Neural crest cell (in vitro differentiated cells): ENCODE measurements at regions not wholly inside any gene's neighbourhood (a gene's known extent, or its start where the extent isn't known, plus 50 kb on each side); places are given as distances from the start of the nearest gene placed in this dataset.
"Not testable (repeated sequence)": the region's sequence is repeated elsewhere in the genome, so short reads cannot be mapped to it uniquely, and the experiment has no call there.

Experiments used
- DNase-seq: peaks from one replicate; pipeline ENCODE4 v3.0.0; 2021; ENCODE audit warnings: low read depth, mixed read lengths, low spot score
- H3K27ac Mint-ChIP-seq: one replicate; pipeline ENCODE4 v1.8.0; 2021; ENCODE audit warnings: mild to moderate bottlenecking, mixed read lengths; ENCODE audit not compliant: unreplicated experiment
- H3K27me3 Mint-ChIP-seq: 2 replicates; pipeline ENCODE4 v1.8.0; 2021; ENCODE audit warnings: low read depth, mild to moderate bottlenecking, mixed read lengths
- H3K36me3 Mint-ChIP-seq: 2 replicates; pipeline ENCODE4 v1.8.0; 2021; ENCODE audit warnings: low read depth, mild to moderate bottlenecking, mixed read lengths
- H3K4me1 Mint-ChIP-seq: 2 replicates; pipeline ENCODE4 v1.8.0; 2021; ENCODE audit warnings: mixed read lengths
- H3K4me3 Mint-ChIP-seq: one replicate; pipeline ENCODE4 v1.8.0; 2021; ENCODE audit warnings: mild to moderate bottlenecking, mixed read lengths
- H3K9me3 Mint-ChIP-seq: 2 replicates; pipeline ENCODE4 v1.8.0; 2021; ENCODE audit warnings: mixed read lengths
- TF ChIP-seq, protein P1 (sequence below): fragments of 200-600 bp; sonication (generic); conservative IDR thresholded peaks from 2 replicates; pipeline ENCODE4 v1.5.0; 2021; ENCODE audit warnings: antibody characterized with exemption, mild to moderate bottlenecking

DNA sequence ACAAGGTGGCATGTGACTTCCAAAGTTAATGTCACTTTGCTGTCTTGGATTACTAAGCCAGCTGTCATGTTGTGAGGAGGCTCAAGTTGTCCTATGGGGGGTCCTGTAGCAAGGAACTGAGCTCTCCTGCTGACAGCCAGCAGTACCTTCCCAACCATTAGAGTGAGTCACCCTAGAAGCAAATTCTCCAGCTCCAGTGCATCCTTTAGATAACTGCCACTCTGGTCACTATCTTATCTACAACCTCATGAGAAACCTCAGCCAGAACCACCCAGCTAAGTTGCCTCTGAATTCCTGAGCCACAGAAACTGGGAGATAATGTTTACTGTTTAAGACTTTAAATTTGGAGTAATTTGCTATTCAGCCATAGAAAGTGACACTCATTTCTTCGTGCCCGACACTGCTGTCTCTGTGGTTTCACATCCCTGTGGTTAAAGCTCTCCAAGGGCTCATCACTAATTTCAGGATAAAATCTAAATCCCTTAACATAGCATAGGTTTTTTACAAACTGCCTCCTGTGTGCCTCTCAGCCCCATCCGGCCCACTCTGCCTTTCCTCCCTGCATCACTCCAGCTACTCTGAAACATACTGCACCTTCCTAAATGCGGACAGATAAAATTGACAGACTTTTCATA lies 83.5 kb downstream of the PRR15 start:
- no peaks in the 10 kb centered on the region for H3K4me1 Mint-ChIP-seq
- no peaks in the 10 kb centered on the region for H3K9me3 Mint-ChIP-seq
- DNase-seq, result no peak
- H3K27ac Mint-ChIP-seq, result no peak overlapping the region
- H3K4me3 Mint-ChIP-seq, result no peak overlapping the region
- no peaks in the 10 kb centered on the region for H3K27me3 Mint-ChIP-seq
- H3K36me3 Mint-ChIP-seq, result peaks cover 4% of the 10 kb centered on the region
- TF ChIP-seq, protein P1, sequence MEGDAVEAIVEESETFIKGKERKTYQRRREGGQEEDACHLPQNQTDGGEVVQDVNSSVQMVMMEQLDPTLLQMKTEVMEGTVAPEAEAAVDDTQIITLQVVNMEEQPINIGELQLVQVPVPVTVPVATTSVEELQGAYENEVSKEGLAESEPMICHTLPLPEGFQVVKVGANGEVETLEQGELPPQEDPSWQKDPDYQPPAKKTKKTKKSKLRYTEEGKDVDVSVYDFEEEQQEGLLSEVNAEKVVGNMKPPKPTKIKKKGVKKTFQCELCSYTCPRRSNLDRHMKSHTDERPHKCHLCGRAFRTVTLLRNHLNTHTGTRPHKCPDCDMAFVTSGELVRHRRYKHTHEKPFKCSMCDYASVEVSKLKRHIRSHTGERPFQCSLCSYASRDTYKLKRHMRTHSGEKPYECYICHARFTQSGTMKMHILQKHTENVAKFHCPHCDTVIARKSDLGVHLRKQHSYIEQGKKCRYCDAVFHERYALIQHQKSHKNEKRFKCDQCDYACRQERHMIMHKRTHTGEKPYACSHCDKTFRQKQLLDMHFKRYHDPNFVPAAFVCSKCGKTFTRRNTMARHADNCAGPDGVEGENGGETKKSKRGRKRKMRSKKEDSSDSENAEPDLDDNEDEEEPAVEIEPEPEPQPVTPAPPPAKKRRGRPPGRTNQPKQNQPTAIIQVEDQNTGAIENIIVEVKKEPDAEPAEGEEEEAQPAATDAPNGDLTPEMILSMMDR, result no peak

DNA sequence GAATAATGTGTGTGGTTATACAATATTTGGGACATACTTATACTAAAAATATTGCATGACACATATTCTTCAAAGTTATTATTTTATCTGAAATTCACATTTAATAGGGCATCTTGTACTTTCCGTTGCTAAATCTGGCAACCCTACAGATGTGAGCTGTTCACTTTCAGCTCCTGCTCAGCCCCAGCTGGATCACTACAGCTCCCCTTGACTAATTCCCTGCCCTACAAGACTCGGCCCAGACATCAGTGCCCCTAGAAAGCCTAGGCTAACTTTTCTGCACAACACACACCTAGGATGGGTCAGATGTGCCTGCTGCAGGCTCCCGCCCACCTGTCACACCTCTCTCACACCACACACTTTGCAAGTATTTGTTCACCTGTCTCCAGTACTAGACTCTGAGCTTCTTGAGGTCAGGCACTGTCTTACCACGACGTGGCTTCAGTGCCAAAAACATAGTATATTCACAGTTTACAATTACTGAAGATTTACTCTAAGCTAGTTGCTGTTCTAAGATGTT lies 84.1 kb downstream of the PRR15 start:
- not testable (repeated sequence) for H3K4me1 Mint-ChIP-seq, H3K4me3 Mint-ChIP-seq, H3K9me3 Mint-ChIP-seq, H3K27ac Mint-ChIP-seq, H3K36me3 Mint-ChIP-seq, H3K27me3 Mint-ChIP-seq, DNase-seq

DNA sequence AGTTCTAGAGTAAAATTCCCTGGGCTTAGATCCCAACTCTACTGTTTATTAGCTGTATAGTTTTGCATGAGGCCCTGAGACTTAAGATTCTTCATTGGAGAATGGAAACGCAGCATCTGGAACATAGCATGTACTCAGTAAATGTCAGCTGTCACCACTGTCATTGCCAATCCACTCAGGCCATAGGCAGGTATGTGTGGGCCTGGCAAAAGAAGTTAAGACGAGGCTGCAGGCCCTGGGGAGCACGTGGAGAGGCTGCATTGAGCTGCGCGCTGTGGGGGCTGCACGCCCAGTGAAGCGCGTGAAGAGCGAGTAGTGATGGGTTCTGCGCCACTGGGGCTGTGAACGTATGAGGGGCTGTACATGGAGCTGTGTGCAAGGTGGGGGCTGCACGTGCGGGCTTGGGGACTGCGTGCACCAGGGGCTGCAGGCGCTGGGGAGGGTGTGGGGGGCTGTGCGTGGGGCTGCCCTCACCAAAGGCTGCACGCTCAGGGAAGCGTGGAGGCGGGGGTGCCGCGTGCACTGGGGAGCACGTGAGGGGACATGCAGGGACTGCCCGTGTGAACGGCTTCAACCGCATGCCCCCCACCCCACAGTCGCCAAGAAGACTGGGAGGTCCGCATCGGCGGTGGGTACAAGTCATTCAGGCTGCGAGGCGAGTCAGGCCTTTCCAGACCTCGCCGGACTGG lies 85.5 kb downstream of the PRR15 start:
- DNase-seq, result no peak
- Mint-ChIP-seq H3K4me3 (no peak overlapping the region), H3K4me1 (no peaks in the 10 kb centered on the region), H3K36me3 (peaks cover 4% of the 10 kb centered on the region), H3K9me3 (no peaks in the 10 kb centered on the region), H3K27ac (no peak overlapping the region), H3K27me3 (no peaks in the 10 kb centered on the region)
- TF ChIP-seq, protein P1, result no peak

DNA sequence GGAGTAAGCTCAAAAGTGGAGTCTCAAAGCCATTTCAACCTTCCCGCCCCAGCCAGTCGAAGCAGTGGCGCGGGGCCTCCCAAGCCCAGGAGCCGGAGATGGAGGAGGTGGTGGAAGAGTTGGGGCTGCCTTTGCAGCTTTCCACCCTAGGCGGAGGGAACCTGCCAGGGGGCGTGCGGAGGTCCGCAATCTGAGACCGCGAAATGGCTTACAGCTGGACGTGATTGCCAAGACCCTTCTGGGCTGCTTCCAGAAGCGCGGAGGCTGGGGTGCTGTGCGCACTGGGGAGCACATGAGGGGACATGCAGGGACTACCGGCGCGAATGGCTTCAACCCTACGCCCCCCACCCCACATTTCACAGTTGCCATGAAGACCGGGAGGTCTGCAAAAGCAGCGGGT lies 86.2 kb downstream of the PRR15 start:
- H3K27me3 Mint-ChIP-seq, result no peaks in the 10 kb centered on the region

DNA sequence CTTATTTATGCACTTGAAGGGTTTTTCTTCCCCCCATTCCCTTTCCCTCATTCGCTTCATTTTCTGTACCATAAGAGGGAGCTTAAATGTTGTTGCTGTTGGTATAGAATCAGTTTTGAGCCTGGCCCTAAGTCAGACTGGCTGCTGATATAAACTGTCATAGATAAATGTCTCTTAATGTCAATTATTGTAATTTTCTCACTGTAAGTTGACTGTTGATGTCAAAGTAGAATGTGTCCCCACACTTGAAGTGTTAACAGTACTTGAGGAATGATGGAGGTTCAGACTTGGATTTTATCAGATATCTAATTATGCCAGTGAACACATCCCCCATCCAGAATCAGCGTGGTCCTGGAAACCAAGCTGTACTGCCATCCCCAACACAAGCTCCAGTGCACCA lies 87.8 kb downstream of the PRR15 start:
- TF ChIP-seq, protein P1, result no peak
- no peaks in the 10 kb centered on the region for H3K4me1 Mint-ChIP-seq
- H3K27me3 Mint-ChIP-seq, result no peaks in the 10 kb centered on the region
- no peak for DNase-seq
- no peak overlapping the region for H3K4me3 Mint-ChIP-seq
- no peaks in the 10 kb centered on the region for H3K9me3 Mint-ChIP-seq
- H3K36me3 Mint-ChIP-seq, result peaks cover 4% of the 10 kb centered on the region
- no peak overlapping the region for H3K27ac Mint-ChIP-seq

More for the DNA sequence above, 86.2 kb downstream of the PRR15 start:
- Mint-ChIP-seq H3K9me3 (no peaks in the 10 kb centered on the region), H3K4me3 (no peak overlapping the region), H3K27ac (no peak overlapping the region), H3K36me3 (peaks cover 4% of the 10 kb centered on the region), H3K4me1 (no peaks in the 10 kb centered on the region)
- DNase-seq, result no peak
- TF ChIP-seq, protein P1, result no peak

DNA sequence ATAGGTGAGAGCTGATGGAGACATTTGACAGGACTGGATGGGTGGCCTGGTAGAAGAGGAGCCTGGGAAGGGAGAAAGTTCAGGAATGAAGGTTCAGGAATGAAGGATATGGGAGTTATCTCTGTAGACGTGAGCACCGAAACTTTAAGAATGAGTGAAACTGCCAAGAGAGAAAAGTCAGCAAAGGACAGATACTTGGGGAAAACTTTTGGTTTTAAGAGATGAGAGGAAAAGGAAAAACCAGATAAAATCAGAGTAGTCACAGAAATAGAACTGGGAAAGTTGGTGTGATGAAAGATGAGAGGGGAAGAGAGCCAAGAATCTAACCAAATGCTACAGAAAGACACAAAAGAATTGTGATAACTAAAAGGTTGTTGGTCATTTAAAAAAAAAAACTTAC lies 88.9 kb downstream of the PRR15 start:
- Mint-ChIP-seq H3K9me3 (no peaks in the 10 kb centered on the region), H3K27me3 (no peaks in the 10 kb centered on the region), H3K36me3 (peaks cover 4% of the 10 kb centered on the region), H3K4me1 (no peaks in the 10 kb centered on the region), H3K27ac (no peak overlapping the region), H3K4me3 (no peak overlapping the region)
- TF ChIP-seq, protein P1, result no peak
- DNase-seq, result no peak

DNA sequence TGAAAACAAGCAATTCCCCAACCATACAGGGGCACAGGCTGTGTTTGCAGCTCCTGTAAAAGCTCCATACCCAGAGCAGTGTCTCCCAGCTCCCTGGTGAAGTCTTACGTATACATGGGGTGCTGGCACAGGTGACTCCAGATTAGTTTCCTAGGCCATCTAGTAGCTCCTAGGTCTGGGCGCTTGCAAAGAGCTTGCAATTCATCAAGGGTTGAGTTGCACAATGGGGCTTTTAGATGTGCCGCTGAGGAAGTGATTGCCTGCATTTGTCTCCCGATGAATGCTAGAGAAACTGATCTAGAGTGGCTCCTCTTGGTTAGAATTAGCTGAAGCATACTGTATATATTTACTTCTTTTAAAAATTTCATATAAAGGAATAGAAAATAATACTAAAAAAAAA lies 90.7 kb downstream of the PRR15 start:
- H3K27ac Mint-ChIP-seq, DNase-seq, H3K36me3 Mint-ChIP-seq, H3K27me3 Mint-ChIP-seq, H3K4me1 Mint-ChIP-seq, H3K4me3 Mint-ChIP-seq, H3K9me3 Mint-ChIP-seq: not testable (repeated sequence)
